ENCODE measurements at regions not wholly inside any gene's neighbourhood (a gene's known extent, or its start where the extent isn't known, plus 50 kb on each side); places are given as distances from the start of the nearest gene placed in this dataset.

- no peak for DNase-seq (ENCODE audit: low read depth in 3 of 3, low spot score in 1 of 3)
Observed at GRCh38 chr3:40803311-40803710, 278.6 kb downstream of the ZNF621 start.

GRCh38 chr3:40805456-40805855 is 280.7 kb downstream of the ZNF621 start:
- DNase-seq (ENCODE audit: low read depth in 3 of 3, low spot score in 1 of 3), result no peak

GRCh38 chr3:40810813-40811212 is 286.1 kb downstream of the ZNF621 start:
- no peak for DNase-seq (ENCODE audit: low read depth in 3 of 3, low spot score in 1 of 3)

- no peak for DNase-seq (ENCODE audit: low read depth in 3 of 3, low spot score in 1 of 3)
Observed at GRCh38 chr3:40817017-40817416, 292.3 kb downstream of the ZNF621 start.

GRCh38 chr3:40821315-40821714 is 296.6 kb downstream of the ZNF621 start:
- DNase-seq (ENCODE audit: low read depth in 3 of 3, low spot score in 1 of 3), result no peak

- DNase-seq (ENCODE audit: low read depth in 3 of 3, low spot score in 1 of 3), result no peak
Observed at GRCh38 chr3:40827226-40827625, 302.5 kb downstream of the ZNF621 start.

GRCh38 chr3:40827942-40828688 is 303.4 kb downstream of the ZNF621 start:
- no peak for DNase-seq (ENCODE audit: low read depth in 3 of 3, low spot score in 1 of 3)

GRCh38 chr3:40828741-40829415 is 304.1 kb downstream of the ZNF621 start:
- DNase-seq (ENCODE audit: low read depth in 3 of 3, low spot score in 1 of 3), result no peak

- no peak for DNase-seq (ENCODE audit: low read depth in 3 of 3, low spot score in 1 of 3)
Observed at GRCh38 chr3:40829876-40830275, 305.1 kb downstream of the ZNF621 start.

GRCh38 chr3:40837300-40837699 is 312.5 kb downstream of the ZNF621 start:
- no peak for DNase-seq (ENCODE audit: low read depth in 3 of 3, low spot score in 1 of 3)

GRCh38 chr3:40841131-40841530 is 316.4 kb downstream of the ZNF621 start:
- DNase-seq (ENCODE audit: low read depth in 3 of 3, low spot score in 1 of 3), result no peak

- DNase-seq (ENCODE audit: low read depth in 3 of 3, low spot score in 1 of 3), result no peak
Observed at GRCh38 chr3:40841570-40842109, 316.9 kb downstream of the ZNF621 start.

- DNase-seq (ENCODE audit: low read depth in 3 of 3, low spot score in 1 of 3), result no peak
Observed at GRCh38 chr3:40842714-40843113, 318.0 kb downstream of the ZNF621 start.

GRCh38 chr3:40843208-40843624 is 318.5 kb downstream of the ZNF621 start:
- DNase-seq (ENCODE audit: low read depth in 3 of 3, low spot score in 1 of 3), result no peak

GRCh38 chr3:40843851-40844548 is 319.2 kb downstream of the ZNF621 start:
- DNase-seq (ENCODE audit: low read depth in 3 of 3, low spot score in 1 of 3), result no peak

GRCh38 chr3:40844896-40845295 is 320.1 kb downstream of the ZNF621 start:
- DNase-seq (ENCODE audit: low read depth in 3 of 3, low spot score in 1 of 3), result no peak

- DNase-seq (ENCODE audit: low read depth in 3 of 3, low spot score in 1 of 3), result no peak
Observed at GRCh38 chr3:40845447-40845846, 320.7 kb downstream of the ZNF621 start.

- no peak for DNase-seq (ENCODE audit: low read depth in 3 of 3, low spot score in 1 of 3)
Observed at GRCh38 chr3:40845916-40846315, 321.2 kb downstream of the ZNF621 start.

- DNase-seq (ENCODE audit: low read depth in 3 of 3, low spot score in 1 of 3), result no peak
Observed at GRCh38 chr3:40846451-40846850, 321.7 kb downstream of the ZNF621 start.

- no peak for DNase-seq (ENCODE audit: low read depth in 3 of 3, low spot score in 1 of 3)
Observed at GRCh38 chr3:40847551-40847992, 322.8 kb downstream of the ZNF621 start.

GRCh38 chr3:40848421-40848820 is 323.7 kb downstream of the ZNF621 start:
- DNase-seq (ENCODE audit: low read depth in 3 of 3, low spot score in 1 of 3), result no peak

GRCh38 chr3:40850861-40851260 is 326.1 kb downstream of the ZNF621 start:
- no peak for DNase-seq (ENCODE audit: low read depth in 3 of 3, low spot score in 1 of 3)
